Loucy (cell line): ENCODE measurements at regions not wholly inside any gene's neighbourhood (a gene's known extent, or its start where the extent isn't known, plus 50 kb on each side); places are given as distances from the start of the nearest gene placed in this dataset.

Source experiments
- EZH2phosphoT487 ChIP-seq: fragments of 200-600 bp; IDR thresholded peaks from 2 replicates; pipeline ENCODE4 v1.6.1; 2018; ENCODE audit warnings: antibody characterized with exemption, mild to moderate bottlenecking, moderate library complexity, borderline replicate concordance
- TF ChIP-seq, protein P1 (sequence below): fragments of 200-600 bp; sonication (generic); conservative IDR thresholded peaks from 2 replicates; pipeline ENCODE4 v1.5.1; 2014; ENCODE audit warnings: mild to moderate bottlenecking, antibody characterized with exemption, low read length

DNA sequence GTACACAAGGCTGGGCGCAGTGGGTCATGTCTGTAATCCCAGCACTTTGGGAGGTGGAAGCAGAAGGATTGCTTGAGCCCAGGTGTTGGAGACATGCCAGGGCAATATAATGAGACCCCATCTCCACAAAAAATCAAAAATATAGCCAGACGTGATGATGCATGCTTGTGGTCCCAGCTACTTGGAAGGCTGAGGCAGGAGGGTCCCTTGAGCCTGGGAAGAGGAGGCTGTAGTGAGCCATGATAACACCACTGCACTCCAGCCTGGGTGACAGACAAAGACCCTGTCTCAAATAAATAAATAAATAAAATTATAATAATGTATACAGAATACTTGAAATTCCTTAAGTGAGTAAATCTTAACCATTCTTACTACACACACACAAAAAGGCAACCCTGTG lies 127.7 kb downstream of the SPRY2 start:
- TF ChIP-seq, protein P1, sequence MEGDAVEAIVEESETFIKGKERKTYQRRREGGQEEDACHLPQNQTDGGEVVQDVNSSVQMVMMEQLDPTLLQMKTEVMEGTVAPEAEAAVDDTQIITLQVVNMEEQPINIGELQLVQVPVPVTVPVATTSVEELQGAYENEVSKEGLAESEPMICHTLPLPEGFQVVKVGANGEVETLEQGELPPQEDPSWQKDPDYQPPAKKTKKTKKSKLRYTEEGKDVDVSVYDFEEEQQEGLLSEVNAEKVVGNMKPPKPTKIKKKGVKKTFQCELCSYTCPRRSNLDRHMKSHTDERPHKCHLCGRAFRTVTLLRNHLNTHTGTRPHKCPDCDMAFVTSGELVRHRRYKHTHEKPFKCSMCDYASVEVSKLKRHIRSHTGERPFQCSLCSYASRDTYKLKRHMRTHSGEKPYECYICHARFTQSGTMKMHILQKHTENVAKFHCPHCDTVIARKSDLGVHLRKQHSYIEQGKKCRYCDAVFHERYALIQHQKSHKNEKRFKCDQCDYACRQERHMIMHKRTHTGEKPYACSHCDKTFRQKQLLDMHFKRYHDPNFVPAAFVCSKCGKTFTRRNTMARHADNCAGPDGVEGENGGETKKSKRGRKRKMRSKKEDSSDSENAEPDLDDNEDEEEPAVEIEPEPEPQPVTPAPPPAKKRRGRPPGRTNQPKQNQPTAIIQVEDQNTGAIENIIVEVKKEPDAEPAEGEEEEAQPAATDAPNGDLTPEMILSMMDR = no peak
- TF ChIP-seq EZH2phosphoT487 = no peak
